IPS-18a (cell line): ENCODE measurements at regions not wholly inside any gene's neighbourhood (a gene's known extent, or its start where the extent isn't known, plus 50 kb on each side); places are given as distances from the start of the nearest gene placed in this dataset.

Experiments
- H3K27ac ChIP-seq: one replicate; pipeline ENCODE4 v1.5.1; 2013; ENCODE audit warnings: low read length
- H3K27me3 ChIP-seq: one replicate; pipeline ENCODE4 v1.6.1; 2013; ENCODE audit warnings: mild to moderate bottlenecking, low read length; ENCODE audit not compliant: control insufficient read depth, insufficient read depth
- H3K36me3 ChIP-seq: one replicate; pipeline ENCODE4 v1.6.1; 2013; ENCODE audit warnings: low read depth, low read length; ENCODE audit not compliant: control insufficient read depth
- H3K4me1 ChIP-seq: one replicate; pipeline ENCODE4 v1.6.1; 2013; ENCODE audit warnings: low read depth, low read length; ENCODE audit not compliant: control insufficient read depth
- H3K4me3 ChIP-seq: one replicate; pipeline ENCODE4 v1.5.1; 2013; ENCODE audit warnings: low read length
- H3K9ac ChIP-seq: one replicate; pipeline ENCODE4 v1.6.1; 2013; ENCODE audit warnings: mild to moderate bottlenecking, low read length, moderate library complexity
- H3K9me3 ChIP-seq: one replicate; pipeline ENCODE4 v1.6.1; 2013; ENCODE audit warnings: low read depth, low read length; ENCODE audit not compliant: control insufficient read depth

GRCh38 chr2:47271054-47272000 is 95.0 kb upstream of the CALM2 start:
- Histone ChIP-seq H3K4me1 (peaks cover 7% of the 10 kb centered on the region), H3K9me3 (no peaks in the 10 kb centered on the region), H3K36me3 (no peaks in the 10 kb centered on the region), H3K9ac (no peak overlapping the region), H3K4me3 (no peak overlapping the region), H3K27ac (no peak overlapping the region), H3K27me3 (peaks cover 5% of the 10 kb centered on the region)

GRCh38 chr2:47270421-47270820 is 94.1 kb upstream of the CALM2 start:
- Histone ChIP-seq H3K27ac (no peak overlapping the region), H3K9ac (no peak overlapping the region), H3K9me3 (no peaks in the 10 kb centered on the region), H3K36me3 (no peaks in the 10 kb centered on the region), H3K4me1 (peaks cover 10% of the 10 kb centered on the region), H3K4me3 (no peak overlapping the region), H3K27me3 (peaks cover 5% of the 10 kb centered on the region)

GRCh38 chr2:47269316-47270232 is 93.3 kb upstream of the CALM2 start:
- no peak overlapping the region for H3K9ac ChIP-seq
- H3K4me3 ChIP-seq: no peak overlapping the region
- H3K27ac ChIP-seq: no peak overlapping the region
- H3K4me1 ChIP-seq: peaks cover 14% of the 10 kb centered on the region
- no peaks in the 10 kb centered on the region for H3K9me3 ChIP-seq
- H3K36me3 ChIP-seq: no peaks in the 10 kb centered on the region
- peaks cover 5% of the 10 kb centered on the region for H3K27me3 ChIP-seq

- Histone ChIP-seq H3K9me3 (no peaks in the 10 kb centered on the region), H3K4me1 (peaks cover 14% of the 10 kb centered on the region), H3K4me3 (no peak overlapping the region), H3K27ac (no peak overlapping the region), H3K36me3 (no peaks in the 10 kb centered on the region), H3K27me3 (peaks cover under 1% of the 10 kb centered on the region), H3K9ac (no peak overlapping the region)
Observed at GRCh38 chr2:47267711-47268086, 91.4 kb upstream of the CALM2 start.

- Histone ChIP-seq H3K27me3 (no peaks in the 10 kb centered on the region), H3K4me3 (no peak overlapping the region), H3K9me3 (no peaks in the 10 kb centered on the region), H3K36me3 (no peaks in the 10 kb centered on the region), H3K4me1 (peaks cover 14% of the 10 kb centered on the region), H3K9ac (no peak overlapping the region), H3K27ac (no peak overlapping the region)
Observed at GRCh38 chr2:47266939-47267710, 90.8 kb upstream of the CALM2 start.

- no peak overlapping the region for H3K4me3 ChIP-seq
- peaks cover 11% of the 10 kb centered on the region for H3K4me1 ChIP-seq
- H3K36me3 ChIP-seq: no peaks in the 10 kb centered on the region
- H3K27ac ChIP-seq: no peak overlapping the region
- H3K27me3 ChIP-seq: no peaks in the 10 kb centered on the region
- H3K9ac ChIP-seq: no peak overlapping the region
- H3K9me3 ChIP-seq: no peaks in the 10 kb centered on the region
Observed at GRCh38 chr2:47265751-47266231, 89.5 kb upstream of the CALM2 start.

GRCh38 chr2:47265158-47265557 is 88.8 kb upstream of the CALM2 start:
- H3K9me3 ChIP-seq: no peaks in the 10 kb centered on the region
- H3K4me1 ChIP-seq: peaks cover 11% of the 10 kb centered on the region
- H3K27me3 ChIP-seq: no peaks in the 10 kb centered on the region
- no peak overlapping the region for H3K27ac ChIP-seq
- no peak overlapping the region for H3K4me3 ChIP-seq
- H3K9ac ChIP-seq: no peak overlapping the region
- H3K36me3 ChIP-seq: no peaks in the 10 kb centered on the region

- Histone ChIP-seq H3K27ac (no peak overlapping the region), H3K36me3 (no peaks in the 10 kb centered on the region), H3K9me3 (no peaks in the 10 kb centered on the region), H3K27me3 (no peaks in the 10 kb centered on the region), H3K4me3 (no peak overlapping the region), H3K4me1 (peaks cover 11% of the 10 kb centered on the region), H3K9ac (no peak overlapping the region)
Observed at GRCh38 chr2:47264686-47265085, 88.4 kb upstream of the CALM2 start.

- Histone ChIP-seq H3K4me3 (no peak overlapping the region), H3K9me3 (no peaks in the 10 kb centered on the region), H3K4me1 (peaks cover 11% of the 10 kb centered on the region), H3K9ac (no peak overlapping the region), H3K36me3 (no peaks in the 10 kb centered on the region), H3K27me3 (no peaks in the 10 kb centered on the region), H3K27ac (no peak overlapping the region)
Observed at GRCh38 chr2:47264143-47264542, 87.8 kb upstream of the CALM2 start.

- H3K27ac ChIP-seq: no peak overlapping the region
Observed at GRCh38 chr2:47262657-47263056, 86.3 kb upstream of the CALM2 start.

GRCh38 chr2:47260971-47261370 is 84.7 kb upstream of the CALM2 start:
- H3K27me3 ChIP-seq: no peaks in the 10 kb centered on the region
- no peak overlapping the region for H3K9ac ChIP-seq
- H3K36me3 ChIP-seq: no peaks in the 10 kb centered on the region
- no peak overlapping the region for H3K4me3 ChIP-seq
- H3K4me1 ChIP-seq: peaks cover 15% of the 10 kb centered on the region
- no peaks in the 10 kb centered on the region for H3K9me3 ChIP-seq
- no peak overlapping the region for H3K27ac ChIP-seq

More at GRCh38 chr2:47262657-47263056, 86.3 kb upstream of the CALM2 start:
- H3K4me3 ChIP-seq: no peak overlapping the region
- H3K36me3 ChIP-seq: no peaks in the 10 kb centered on the region
- no peaks in the 10 kb centered on the region for H3K9me3 ChIP-seq
- peaks cover 11% of the 10 kb centered on the region for H3K4me1 ChIP-seq
- H3K27me3 ChIP-seq: no peaks in the 10 kb centered on the region
- no peak overlapping the region for H3K9ac ChIP-seq
